ENCODE measurements at regions not wholly inside any gene's neighbourhood (a gene's known extent, or its start where the extent isn't known, plus 50 kb on each side); places are given as distances from the start of the nearest gene placed in this dataset.
A peak's percentile ranks its signal among the peaks of the same experiment; 100 is the strongest.

- no peak overlapping the region for H3K4me3 ChIP-seq (ENCODE audit: low read length)
- no peak overlapping the region for H3K4me2 ChIP-seq (ENCODE audit: low read length)
- H3K36me3 ChIP-seq (ENCODE audit: insufficient read depth, low read length): no peaks in the 10 kb centered on the region
- H3K9ac ChIP-seq (ENCODE audit: low read depth, low read length): no peak overlapping the region
- no peaks in the 10 kb centered on the region for H3K27me3 ChIP-seq (ENCODE audit: control insufficient read depth, insufficient read depth, low read length)
- no peaks in the 10 kb centered on the region for H3K9me3 ChIP-seq (replicated peaks; ENCODE audit: low read length)
- H3K4me1 ChIP-seq (ENCODE audit: control insufficient read depth, insufficient read depth, low read length): no peaks in the 10 kb centered on the region
These were observed 111.8 kb upstream of the TMC3 start for GRCh38 chr15:81485806-81486205.

- Histone ChIP-seq H3K27me3 (ENCODE audit: control insufficient read depth, insufficient read depth, low read length) (no peaks in the 10 kb centered on the region), H3K4me2 (ENCODE audit: low read length) (no peak overlapping the region), H3K9ac (ENCODE audit: low read depth, low read length) (no peak overlapping the region), H3K36me3 (ENCODE audit: insufficient read depth, low read length) (no peaks in the 10 kb centered on the region), H3K4me1 (ENCODE audit: control insufficient read depth, insufficient read depth, low read length) (no peaks in the 10 kb centered on the region), H3K9me3 (replicated peaks; ENCODE audit: low read length) (no peaks in the 10 kb centered on the region), H3K4me3 (ENCODE audit: low read length) (no peak overlapping the region)
These were observed 110.3 kb upstream of the TMC3 start for GRCh38 chr15:81484086-81484955.

GRCh38 chr15:81483496-81483895 is 109.5 kb upstream of the TMC3 start:
- H3K4me3 ChIP-seq (ENCODE audit: low read length): no peak overlapping the region
- H3K36me3 ChIP-seq (ENCODE audit: insufficient read depth, low read length): no peaks in the 10 kb centered on the region
- H3K9me3 ChIP-seq (replicated peaks; ENCODE audit: low read length): no peaks in the 10 kb centered on the region
- no peaks in the 10 kb centered on the region for H3K4me1 ChIP-seq (ENCODE audit: control insufficient read depth, insufficient read depth, low read length)
- H3K4me2 ChIP-seq (ENCODE audit: low read length): no peak overlapping the region
- H3K9ac ChIP-seq (ENCODE audit: low read depth, low read length): no peak overlapping the region
- no peaks in the 10 kb centered on the region for H3K27me3 ChIP-seq (ENCODE audit: control insufficient read depth, insufficient read depth, low read length)

GRCh38 chr15:81481346-81481745 is 107.3 kb upstream of the TMC3 start:
- H3K4me2 ChIP-seq (ENCODE audit: low read length): no peak overlapping the region
- H3K9me3 ChIP-seq (replicated peaks; ENCODE audit: low read length): no peaks in the 10 kb centered on the region
- no peaks in the 10 kb centered on the region for H3K4me1 ChIP-seq (ENCODE audit: control insufficient read depth, insufficient read depth, low read length)
- no peaks in the 10 kb centered on the region for H3K27me3 ChIP-seq (ENCODE audit: control insufficient read depth, insufficient read depth, low read length)
- H3K9ac ChIP-seq (ENCODE audit: low read depth, low read length): no peak overlapping the region
- H3K4me3 ChIP-seq (ENCODE audit: low read length): no peak overlapping the region
- no peaks in the 10 kb centered on the region for H3K36me3 ChIP-seq (ENCODE audit: insufficient read depth, low read length)

- H3K4me1 ChIP-seq (ENCODE audit: control insufficient read depth, insufficient read depth, low read length): no peaks in the 10 kb centered on the region
- no peaks in the 10 kb centered on the region for H3K36me3 ChIP-seq (ENCODE audit: insufficient read depth, low read length)
- H3K4me3 ChIP-seq (ENCODE audit: low read length): no peak overlapping the region
- peak overlapping the region; percentile 69 for H3K4me2 ChIP-seq (ENCODE audit: low read length)
- H3K27me3 ChIP-seq (ENCODE audit: control insufficient read depth, insufficient read depth, low read length): no peaks in the 10 kb centered on the region
- no peaks in the 10 kb centered on the region for H3K9me3 ChIP-seq (replicated peaks; ENCODE audit: low read length)
- no peak overlapping the region for H3K9ac ChIP-seq (ENCODE audit: low read depth, low read length)
These were observed 106.6 kb upstream of the TMC3 start for GRCh38 chr15:81480645-81481053.

- H3K4me3 ChIP-seq (ENCODE audit: low read length): no peak overlapping the region
- H3K4me2 ChIP-seq (ENCODE audit: low read length): no peak overlapping the region
- H3K9me3 ChIP-seq (replicated peaks; ENCODE audit: low read length): no peaks in the 10 kb centered on the region
- H3K36me3 ChIP-seq (ENCODE audit: insufficient read depth, low read length): no peaks in the 10 kb centered on the region
- H3K9ac ChIP-seq (ENCODE audit: low read depth, low read length): no peak overlapping the region
- peaks cover under 1% of the 10 kb centered on the region for H3K27me3 ChIP-seq (ENCODE audit: control insufficient read depth, insufficient read depth, low read length)
- H3K4me1 ChIP-seq (ENCODE audit: control insufficient read depth, insufficient read depth, low read length): no peaks in the 10 kb centered on the region
These were observed 104.3 kb upstream of the TMC3 start for GRCh38 chr15:81478354-81478753.

GRCh38 chr15:81475926-81476325 is 101.9 kb upstream of the TMC3 start:
- H3K4me3 ChIP-seq (ENCODE audit: low read length): no peak overlapping the region
- no peak overlapping the region for H3K9ac ChIP-seq (ENCODE audit: low read depth, low read length)
- H3K27me3 ChIP-seq (ENCODE audit: control insufficient read depth, insufficient read depth, low read length): peaks cover 21% of the 10 kb centered on the region
- H3K4me2 ChIP-seq (ENCODE audit: low read length): no peak overlapping the region
- H3K4me1 ChIP-seq (ENCODE audit: control insufficient read depth, insufficient read depth, low read length): no peaks in the 10 kb centered on the region
- H3K9me3 ChIP-seq (replicated peaks; ENCODE audit: low read length): no peaks in the 10 kb centered on the region
- no peaks in the 10 kb centered on the region for H3K36me3 ChIP-seq (ENCODE audit: insufficient read depth, low read length)

GRCh38 chr15:81475471-81475870 is 101.5 kb upstream of the TMC3 start:
- Histone ChIP-seq H3K9ac (ENCODE audit: low read depth, low read length) (no peak overlapping the region), H3K4me3 (ENCODE audit: low read length) (no peak overlapping the region), H3K27me3 (ENCODE audit: control insufficient read depth, insufficient read depth, low read length) (peaks cover 22% of the 10 kb centered on the region), H3K4me2 (ENCODE audit: low read length) (no peak overlapping the region), H3K9me3 (replicated peaks; ENCODE audit: low read length) (no peaks in the 10 kb centered on the region), H3K4me1 (ENCODE audit: control insufficient read depth, insufficient read depth, low read length) (no peaks in the 10 kb centered on the region), H3K36me3 (ENCODE audit: insufficient read depth, low read length) (no peaks in the 10 kb centered on the region)

GRCh38 chr15:81473946-81474345 is 99.9 kb upstream of the TMC3 start:
- Histone ChIP-seq H3K9ac (ENCODE audit: low read depth, low read length) (no peak overlapping the region), H3K27me3 (ENCODE audit: control insufficient read depth, insufficient read depth, low read length) (peaks cover 25% of the 10 kb centered on the region), H3K9me3 (replicated peaks; ENCODE audit: low read length) (no peaks in the 10 kb centered on the region), H3K36me3 (ENCODE audit: insufficient read depth, low read length) (no peaks in the 10 kb centered on the region), H3K4me3 (ENCODE audit: low read length) (no peak overlapping the region), H3K4me1 (ENCODE audit: control insufficient read depth, insufficient read depth, low read length) (no peaks in the 10 kb centered on the region), H3K4me2 (ENCODE audit: low read length) (no peak overlapping the region)

- Histone ChIP-seq H3K4me3 (ENCODE audit: low read length) (no peak overlapping the region), H3K27me3 (ENCODE audit: control insufficient read depth, insufficient read depth, low read length) (peaks cover 25% of the 10 kb centered on the region), H3K4me1 (ENCODE audit: control insufficient read depth, insufficient read depth, low read length) (no peaks in the 10 kb centered on the region), H3K36me3 (ENCODE audit: insufficient read depth, low read length) (no peaks in the 10 kb centered on the region), H3K9me3 (replicated peaks; ENCODE audit: low read length) (no peaks in the 10 kb centered on the region), H3K4me2 (ENCODE audit: low read length) (no peak overlapping the region), H3K9ac (ENCODE audit: low read depth, low read length) (no peak overlapping the region)
These were observed 99.2 kb upstream of the TMC3 start for GRCh38 chr15:81473177-81473576.

- Histone ChIP-seq H3K36me3 (ENCODE audit: insufficient read depth, low read length) (no peaks in the 10 kb centered on the region), H3K9ac (ENCODE audit: low read depth, low read length) (no peak overlapping the region)
These were observed 97.1 kb upstream of the TMC3 start for GRCh38 chr15:81471151-81471550.

GRCh38 chr15:81469154-81469553 is 95.1 kb upstream of the TMC3 start:
- Histone ChIP-seq H3K36me3 (ENCODE audit: insufficient read depth, low read length) (no peaks in the 10 kb centered on the region), H3K4me3 (ENCODE audit: low read length) (no peak overlapping the region), H3K4me2 (ENCODE audit: low read length) (no peak overlapping the region), H3K9me3 (replicated peaks; ENCODE audit: low read length) (no peaks in the 10 kb centered on the region), H3K9ac (ENCODE audit: low read depth, low read length) (no peak overlapping the region), H3K4me1 (ENCODE audit: control insufficient read depth, insufficient read depth, low read length) (no peaks in the 10 kb centered on the region), H3K27me3 (ENCODE audit: control insufficient read depth, insufficient read depth, low read length) (peaks cover 28% of the 10 kb centered on the region)

More at GRCh38 chr15:81471151-81471550, 97.1 kb upstream of the TMC3 start:
- Histone ChIP-seq H3K4me3 (ENCODE audit: low read length) (no peak overlapping the region), H3K27me3 (ENCODE audit: control insufficient read depth, insufficient read depth, low read length) (peaks cover 25% of the 10 kb centered on the region), H3K9me3 (replicated peaks; ENCODE audit: low read length) (no peaks in the 10 kb centered on the region), H3K4me1 (ENCODE audit: control insufficient read depth, insufficient read depth, low read length) (no peaks in the 10 kb centered on the region), H3K4me2 (ENCODE audit: low read length) (no peak overlapping the region)

Measured in skeletal muscle satellite cell (primary cell).